Endothelial cell of umbilical vein (primary cell): ENCODE measurements at regions not wholly inside any gene's neighbourhood (a gene's known extent, or its start where the extent isn't known, plus 50 kb on each side); places are given as distances from the start of the nearest gene placed in this dataset.
"Not testable (repeated sequence)": the region's sequence is repeated elsewhere in the genome, so short reads cannot be mapped to it uniquely, and the experiment has no call there.

Source experiments
- BruUV-seq: library from RNA; stranded (reverse); fragments of 400-500 nt; replicated peaks from 2 replicates; lab custom pipeline; 2021; lab: Mats Ljungman, UMichigan
- CTCF ChIA-PET: fragments of 300-600, 350-600 bp; sonication (Branson Sonifier 250); formaldehyde crosslinking; loops from one replicate; lab custom pipeline; 2021; ENCODE audit warnings: antibody characterized with exemption, inconsistent platforms; lab: Charles Lee
- POLR2A ChIA-PET: fragments of 300-600, 350-600 bp; sonication (Branson Sonifier 250); formaldehyde crosslinking; loops from one replicate; lab custom pipeline; 2021; ENCODE audit warnings: antibody characterized with exemption, inconsistent platforms; lab: Charles Lee
- DNase-seq: peaks from one replicate; pipeline ENCODE4 v3.0.0-alpha.2; 2011; ENCODE audit warnings: low read depth, low spot score
- FAIRE-seq: peaks from 2 replicates; lab custom pipeline; 2011; peaks lifted over from hg19 to GRCh38; lab: Jason Lieb, UNC
- H2AFZ ChIP-seq: 2 replicates; pipeline ENCODE4 v1.6.0; 2012; ENCODE audit warnings: low read depth, low read length, control low read depth, inconsistent platforms
- H3K27ac ChIP-seq: 2 replicates; pipeline ENCODE4 v1.5.1; 2011; ENCODE audit warnings: low read depth, mild to moderate bottlenecking, control low read depth, low read length, moderate library complexity; ENCODE audit not compliant: insufficient read depth
- H3K27me3 ChIP-seq, 2 experiments: 2 replicates each; pipeline versions ENCODE4 v1.6.0 to v1.6.1; 2011; ENCODE audit warnings: low read length in 2 of 2, mixed read lengths in 1 of 2; ENCODE audit not compliant: control insufficient read depth in 2 of 2, insufficient read depth in 2 of 2
- H3K36me3 ChIP-seq, 2 experiments: 2 replicates in 1 of 2; 3 replicates in 1 of 2; pipeline ENCODE4 v1.5.1; 2011; ENCODE audit warnings: low read length in 2 of 2, mild to moderate bottlenecking in 1 of 2, moderate library complexity in 1 of 2; ENCODE audit not compliant: control insufficient read depth in 2 of 2, insufficient read depth in 2 of 2; ENCODE audit errors: extremely low read depth in 1 of 2
- H3K4me1 ChIP-seq: 3 replicates; pipeline ENCODE4 v1.5.1; 2011; ENCODE audit warnings: mild to moderate bottlenecking, low read length; ENCODE audit not compliant: control insufficient read depth, insufficient read depth; ENCODE audit errors: extremely low read depth
- H3K4me2 ChIP-seq: 2 replicates; pipeline ENCODE4 v1.6.1; 2011; ENCODE audit warnings: low read length, control low read depth, mixed read lengths; ENCODE audit not compliant: insufficient read depth
- H3K4me3 ChIP-seq, 3 experiments: fragments of 200-600 bp in 1 of 3; sonication (generic), shearing (Covaris generic) in 1 of 3; replicated peaks in 1 of 3; 2 replicates each; pipeline ENCODE4 v1.5.1; 2011 to 2016; ENCODE audit warnings: control low read depth in 3 of 3, low read length in 3 of 3, mild to moderate bottlenecking in 2 of 3, inconsistent platforms in 1 of 3, low read depth in 1 of 3, moderate library complexity in 1 of 3; ENCODE audit not compliant: insufficient read depth in 1 of 3
- H3K79me2 ChIP-seq: 2 replicates; pipeline ENCODE4 v1.6.0; 2012; ENCODE audit warnings: low read length, inconsistent platforms; ENCODE audit not compliant: control insufficient read depth, insufficient read depth
- H3K9ac ChIP-seq: replicated peaks from 2 replicates; pipeline ENCODE3; 2011; ENCODE audit warnings: low read length, control low read depth; ENCODE audit not compliant: insufficient read depth; ENCODE audit errors: extremely low read depth
- H3K9me1 ChIP-seq: replicated peaks from 3 replicates; pipeline ENCODE4 v1.6.0; 2011; ENCODE audit warnings: mild to moderate bottlenecking, low read length; ENCODE audit not compliant: control insufficient read depth, insufficient read depth; ENCODE audit errors: extremely low read depth
- H3K9me3 ChIP-seq: replicated peaks from 2 replicates; pipeline ENCODE4 v1.5.1; 2012; ENCODE audit warnings: low read length, inconsistent platforms; ENCODE audit not compliant: control insufficient read depth, insufficient read depth
- H4K20me1 ChIP-seq: replicated peaks from 2 replicates; pipeline ENCODE3; 2011; ENCODE audit warnings: mild to moderate bottlenecking, low read length; ENCODE audit not compliant: control insufficient read depth, insufficient read depth; ENCODE audit errors: extremely low read depth
- CTCF ChIP-seq, 2 donors: IDR thresholded peaks; 1 replicate in 1 of 2; 2 replicates in 1 of 2; pipeline ENCODE4 v1.5.1; 2011; ENCODE audit warnings: low read length in 2 of 2, mild to moderate bottlenecking in 2 of 2, moderate library complexity in 2 of 2, control low read depth in 1 of 2, inconsistent platforms in 1 of 2, low read depth in 1 of 2; ENCODE audit not compliant: insufficient read depth in 1 of 2; ENCODE audit errors: extremely low read depth in 1 of 2
- EZH2 ChIP-seq: IDR thresholded peaks from 2 replicates; pipeline ENCODE4 v1.6.1; 2012; ENCODE audit warnings: borderline replicate concordance, low read depth, mild to moderate bottlenecking, moderate library complexity, low read length, inconsistent platforms; ENCODE audit not compliant: severe bottlenecking
- FOS ChIP-seq: IDR thresholded peaks from 2 replicates; pipeline ENCODE4 v1.6.1; 2011; ENCODE audit warnings: mild to moderate bottlenecking, low read length, moderate library complexity, borderline replicate concordance; ENCODE audit not compliant: insufficient read depth
- GATA2 ChIP-seq: IDR thresholded peaks from 2 replicates; pipeline ENCODE4 v1.7.0; 2011; ENCODE audit warnings: low read depth, mild to moderate bottlenecking, moderate library complexity, mixed read lengths, low read length; ENCODE audit not compliant: insufficient read length, insufficient read depth
- JUN ChIP-seq: IDR thresholded peaks from 2 replicates; pipeline ENCODE4 v1.6.1; 2011; ENCODE audit warnings: borderline replicate concordance, low read depth; ENCODE audit not compliant: insufficient read length, insufficient read depth
- MAX ChIP-seq: IDR thresholded peaks from 2 replicates; pipeline ENCODE4 v1.6.1; 2011; ENCODE audit not compliant: insufficient read depth, insufficient read length
- MYC ChIP-seq: IDR thresholded peaks from one replicate; pipeline ENCODE4 v1.6.1; 2011; ENCODE audit warnings: mild to moderate bottlenecking, low read depth, low read length
- POLR2A ChIP-seq: IDR thresholded peaks from 2 replicates; pipeline ENCODE4 v1.6.1; 2012; ENCODE audit warnings: low read depth, mild to moderate bottlenecking, control low read depth, low read length
- POLR2AphosphoS5 ChIP-seq: IDR thresholded peaks from 2 replicates; pipeline ENCODE4 v1.6.1; 2012; ENCODE audit warnings: low read depth, mild to moderate bottlenecking, control low read depth, low read length, moderate library complexity; ENCODE audit not compliant: insufficient read depth
- dilution Hi-C: fragments of 300-500 bp; cut with MboI; formaldehyde crosslinking; loops from one replicate; pipeline ENCODE4 v1.15.0; 2019; ENCODE audit warnings: low sequenced_read_pairs; ENCODE audit not compliant: extremely low pct_ligation_motif_present
- intact Hi-C: fragments of 100-400 bp; cut with micrococcal nuclease; formaldehyde crosslinking; loops from one replicate; pipeline ENCODE4 v1.10.0; 2022

GRCh38 chr13:89520468-89520867 lies 1827.0 kb upstream of the MIR17HG start:
- no peak overlapping the region for H2AFZ ChIP-seq
- no peaks in the 10 kb centered on the region for H3K79me2 ChIP-seq
- TF ChIP-seq GATA2 (no peak), POLR2A (no peak), MYC (no peak), MAX (no peak), FOS (no peak), EZH2 (no peak), POLR2AphosphoS5 (no peak), CTCF (IDR thresholded peaks at IDR 0.05; ENCODE audit: extremely low read depth in 1 of 2, insufficient read depth in 1 of 2, low read depth in 1 of 2, low read length in 2 of 2) (no peak), JUN (no peak)
- H3K4me3 ChIP-seq, result no peak overlapping the region
- no peak overlapping the region for H3K9ac ChIP-seq
- H3K36me3 ChIP-seq, result no peaks in the 10 kb centered on the region
- FAIRE-seq (no peak), DNase-seq (no peak)
- no peak overlapping the region for H3K4me2 ChIP-seq
- ChIA-PET CTCF (no interaction called here), POLR2A (no interaction called here)
- H3K9me3 ChIP-seq, result no peaks in the 10 kb centered on the region
- H4K20me1 ChIP-seq, result no peaks in the 10 kb centered on the region
- H3K27me3 ChIP-seq, result no peaks in the 10 kb centered on the region
- dilution Hi-C loops, result no loop called here
- H3K9me1 ChIP-seq, result no peaks in the 10 kb centered on the region
- BruUV-seq, result no TSS peak
- intact Hi-C loops, result no loop called here
- H3K27ac ChIP-seq, result no peak overlapping the region
- H3K4me1 ChIP-seq, result peaks cover 4% of the 10 kb centered on the region

- H3K4me3 ChIP-seq, H3K4me2 ChIP-seq, H3K27me3 ChIP-seq, POLR2A ChIA-PET, DNase-seq, H3K9me3 ChIP-seq, H3K79me2 ChIP-seq, dilution Hi-C loops, H3K27ac ChIP-seq, H3K36me3 ChIP-seq, BruUV-seq, intact Hi-C loops, H3K9ac ChIP-seq, FAIRE-seq, CTCF ChIA-PET, H3K4me1 ChIP-seq, H4K20me1 ChIP-seq, H2AFZ ChIP-seq, H3K9me1 ChIP-seq: not testable (repeated sequence)
Observed at GRCh38 chr13:89521672-89522071, 1825.8 kb upstream of the MIR17HG start.
